GM21717 (cell line): ENCODE measurements at regions not wholly inside any gene's neighbourhood (a gene's known extent, or its start where the extent isn't known, plus 50 kb on each side); places are given as distances from the start of the nearest gene placed in this dataset.

ENCODE experiments used
- ATAC-seq: cut with Tn5 transposase; IDR thresholded peaks from one replicate; pipeline ENCODE4 v1.9.1; 2021; ENCODE audit warnings: mild to moderate bottlenecking, moderate library complexity; ENCODE audit not compliant: unreplicated experiment

DNA sequence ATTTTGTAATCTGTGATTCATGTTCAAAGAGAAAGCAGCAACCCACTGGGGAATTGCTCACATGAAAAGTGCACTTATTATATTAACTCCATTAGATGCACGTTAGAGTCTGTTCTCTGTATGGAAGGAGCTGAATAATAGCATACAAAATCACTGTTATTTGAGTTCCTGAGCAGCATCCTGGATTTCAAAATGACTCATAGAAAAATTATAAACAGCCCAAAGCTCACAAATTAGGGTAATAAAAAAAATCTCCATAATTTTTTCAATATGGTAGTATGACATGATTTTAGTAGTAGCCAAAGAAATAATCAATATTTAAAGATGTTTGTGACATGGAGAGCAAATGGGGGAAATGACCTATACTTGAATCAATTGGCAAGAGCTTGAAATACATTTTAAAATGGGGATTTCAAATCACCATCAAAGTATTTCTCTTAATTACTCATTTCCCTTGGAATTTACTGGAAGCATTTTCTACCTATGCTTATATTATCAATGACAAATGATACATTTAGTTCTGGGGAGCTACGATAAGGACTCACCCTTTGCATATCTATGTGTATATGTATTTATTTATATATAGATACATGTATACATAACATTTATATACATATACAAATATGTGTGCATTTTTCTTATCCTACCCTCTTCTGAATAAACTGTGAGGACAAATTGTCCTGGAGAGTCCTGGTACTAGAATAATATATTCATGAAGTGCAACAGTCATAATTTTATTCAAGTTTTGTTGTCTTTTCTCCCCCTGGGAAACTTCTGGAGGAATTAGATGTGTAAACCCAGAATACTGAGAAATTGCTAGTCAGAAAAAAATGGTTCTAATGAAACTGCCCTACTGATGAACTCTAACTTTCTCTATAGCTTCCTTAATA, 116.3 kb downstream of the RPL22L1 start:
- ATAC-seq = no peak

- no peak for ATAC-seq
These were observed 117.3 kb downstream of the RPL22L1 start for GRCh38 chr3:170752571-170753155.

DNA sequence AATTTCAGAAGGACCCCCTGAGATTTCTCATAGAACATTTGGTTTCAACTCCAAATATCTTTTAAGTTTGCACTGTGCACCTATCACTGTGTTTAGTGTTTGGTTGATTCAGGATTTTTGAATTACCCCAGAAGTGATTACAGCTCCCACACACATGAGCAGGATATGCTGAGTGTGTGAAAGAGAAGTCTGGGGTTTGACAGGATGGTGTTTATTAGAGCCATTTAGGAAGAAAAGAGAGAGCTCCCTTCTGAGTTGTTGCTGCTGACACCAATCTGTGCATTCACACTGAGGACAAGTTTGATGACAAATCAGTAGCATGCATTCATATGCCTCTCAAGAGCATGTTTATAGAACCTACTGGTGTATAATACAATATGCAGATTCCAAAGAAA, 118.1 kb downstream of the RPL22L1 start:
- ATAC-seq = no peak

GRCh38 chr3:170751083-170751898, 118.7 kb downstream of the RPL22L1 start:
- no peak for ATAC-seq

- ATAC-seq = no peak
These were observed 119.5 kb downstream of the RPL22L1 start for GRCh38 chr3:170750478-170750830.

GRCh38 chr3:170749765-170750477, 120.1 kb downstream of the RPL22L1 start:
- ATAC-seq = no peak

GRCh38 chr3:170749185-170749584, 120.8 kb downstream of the RPL22L1 start:
- ATAC-seq = no peak

DNA sequence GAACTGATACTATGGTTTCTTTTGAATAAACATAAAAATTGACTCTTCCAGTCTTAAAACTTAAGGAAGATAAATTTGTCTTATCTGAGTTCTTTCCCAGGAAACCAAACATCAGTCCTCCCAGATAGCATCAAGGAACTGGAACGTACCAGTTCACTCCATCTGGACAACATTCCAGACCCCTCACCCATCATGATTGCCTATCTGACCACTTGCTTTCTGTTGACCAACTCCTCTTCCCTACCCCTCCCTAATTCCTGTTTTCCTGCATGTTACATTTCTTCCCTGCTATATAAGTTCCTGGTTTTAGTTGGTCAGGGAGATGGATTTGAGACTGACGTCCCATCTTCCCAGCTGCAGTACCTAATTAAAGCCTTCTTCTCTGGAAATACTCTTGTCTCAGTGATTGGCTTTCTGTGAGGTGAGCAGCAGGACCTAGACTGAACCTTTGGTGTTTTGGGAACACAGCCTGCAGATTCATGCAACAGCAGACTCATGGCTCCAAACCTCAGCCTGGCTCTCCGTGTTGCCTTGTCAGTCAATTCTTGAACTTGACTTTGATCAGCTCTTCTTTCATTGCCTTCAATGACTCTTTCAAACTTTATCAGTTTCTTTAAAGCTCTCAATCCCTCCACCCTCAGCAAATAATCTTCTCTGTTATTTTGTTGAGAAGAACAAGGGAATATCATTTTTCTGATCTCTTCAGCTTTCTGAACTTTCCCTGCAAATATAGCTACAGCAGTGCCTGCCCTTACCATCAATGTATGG, 123.6 kb downstream of the RPL22L1 start:
- no peak for ATAC-seq

DNA sequence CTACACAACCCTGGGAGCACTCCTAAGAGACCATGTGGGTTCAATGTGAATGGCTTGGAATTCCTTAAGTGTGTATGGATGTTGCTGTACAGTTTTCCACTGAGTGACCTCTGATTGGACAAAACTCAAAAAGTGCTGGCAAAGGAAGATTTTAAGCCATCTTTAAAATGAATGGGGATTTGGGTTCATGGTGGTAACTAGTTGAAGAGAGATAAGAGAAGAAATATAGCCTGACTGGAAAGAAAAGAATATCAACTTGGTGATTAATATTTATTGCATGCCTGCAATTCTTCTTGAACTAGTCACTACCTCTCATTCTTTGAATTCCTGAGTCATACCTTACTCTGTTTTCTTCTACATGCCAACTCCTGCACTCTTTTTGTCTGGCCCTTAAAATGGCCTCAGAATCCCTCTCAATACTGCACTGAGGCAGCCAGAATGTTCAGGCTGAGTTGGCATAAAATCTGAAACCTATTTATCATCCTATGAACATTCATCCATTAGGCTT, 124.7 kb downstream of the RPL22L1 start:
- ATAC-seq = no peak

- no peak for ATAC-seq
These were observed 128.1 kb downstream of the RPL22L1 start for GRCh38 chr3:170741756-170742529.

DNA sequence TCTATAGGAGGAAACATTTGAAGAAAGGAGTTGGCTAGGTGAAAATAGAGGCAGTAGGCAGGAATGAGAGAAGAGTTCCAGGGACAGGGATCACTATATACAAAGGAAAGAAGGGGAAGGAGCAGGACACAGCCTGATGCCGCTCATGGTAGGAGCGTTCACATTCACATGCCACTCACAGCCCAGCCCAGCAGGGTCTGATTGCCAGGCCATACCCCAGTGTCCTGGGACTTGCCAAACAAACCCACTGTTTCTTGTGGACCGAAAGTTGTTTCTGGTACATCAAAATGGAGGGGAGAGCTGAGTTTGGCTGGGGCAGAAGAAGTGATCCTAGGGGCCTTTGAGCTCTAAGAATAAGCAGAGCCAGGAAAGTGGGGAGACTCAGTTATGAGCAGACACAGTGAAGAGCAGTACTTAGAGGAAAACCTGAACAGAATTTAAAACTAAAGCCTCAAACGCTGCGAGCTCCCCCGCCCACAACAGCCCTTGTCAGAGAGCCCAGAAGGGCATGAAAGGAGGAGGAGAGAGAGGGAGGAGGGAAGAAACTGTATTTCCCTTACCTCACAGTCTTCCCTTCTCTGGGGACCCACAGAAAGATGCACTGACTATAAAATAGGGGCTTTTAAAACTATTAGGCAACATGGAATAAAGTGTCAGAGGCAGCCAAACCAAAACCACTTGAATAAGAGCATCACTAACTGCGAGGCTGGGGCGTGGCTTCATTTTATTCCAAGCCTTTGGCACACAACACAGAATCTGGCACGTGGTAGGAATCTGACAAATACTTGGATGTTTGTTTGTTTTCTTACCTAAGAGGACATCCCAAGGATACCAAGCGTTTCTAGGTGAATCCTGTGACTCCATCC, 129.0 kb downstream of the RPL22L1 start:
- no peak for ATAC-seq

- no peak for ATAC-seq
These were observed 129.7 kb downstream of the RPL22L1 start for GRCh38 chr3:170740285-170740684.

- no peak for ATAC-seq
These were observed 130.6 kb downstream of the RPL22L1 start for GRCh38 chr3:170739410-170739809.

DNA sequence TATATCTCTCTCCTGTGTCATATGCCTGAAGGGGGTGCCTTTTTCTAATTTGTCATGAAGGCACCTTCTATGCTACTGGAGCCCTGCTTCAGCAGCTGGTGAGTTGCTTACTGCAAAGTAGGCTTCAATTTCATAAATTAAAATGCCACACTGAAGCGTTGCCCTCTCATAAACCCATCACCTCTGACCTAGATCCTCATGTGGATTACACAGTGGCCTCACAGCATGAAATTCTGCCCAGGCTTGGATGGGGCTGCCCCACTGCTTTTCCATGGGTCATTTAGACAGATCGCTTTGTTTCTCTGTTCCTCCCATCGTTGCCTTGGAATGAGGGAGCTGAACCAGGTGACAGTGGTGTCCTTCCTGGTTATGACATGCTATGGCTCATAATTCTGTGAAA, 131.2 kb downstream of the RPL22L1 start:
- ATAC-seq = no peak

- no peak for ATAC-seq
These were observed 132.4 kb downstream of the RPL22L1 start for GRCh38 chr3:170737498-170738162.

DNA sequence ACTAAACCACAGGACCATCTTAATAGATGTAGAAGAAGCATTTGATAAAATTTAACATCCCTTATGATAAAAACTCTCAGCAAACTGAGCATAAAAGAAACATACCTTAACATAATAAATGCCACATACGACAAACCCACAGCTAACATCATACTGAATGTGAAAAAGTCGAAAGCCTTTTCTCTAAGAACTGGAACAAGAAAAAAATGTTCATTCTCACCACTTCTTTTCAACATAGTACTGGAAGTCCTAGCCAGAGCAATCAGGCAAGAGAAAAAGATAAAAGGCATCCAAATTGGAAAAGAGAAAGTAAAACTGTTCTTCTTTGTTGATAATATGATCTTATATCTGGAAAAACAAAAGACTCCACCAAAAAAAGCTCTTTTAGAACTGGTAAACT, 134.2 kb downstream of the RPL22L1 start:
- no peak for ATAC-seq

- ATAC-seq = no peak
These were observed 135.3 kb downstream of the RPL22L1 start for GRCh38 chr3:170734735-170735065.
